ENCODE measurements at regions not wholly inside any gene's neighbourhood (a gene's known extent, or its start where the extent isn't known, plus 50 kb on each side); places are given as distances from the start of the nearest gene placed in this dataset.

- TF ChIP-seq GATA2 (IDR thresholded peaks at IDR 0.05; ENCODE audit: low read depth, low read length) = no peak
- TF ChIP-seq GATA3 (IDR thresholded peaks at IDR 0.05; ENCODE audit: low read depth, low read length) = no peak
These were observed 269.7 kb upstream of the THSD7B start for GRCh38 chr2:136495636-136496035.

All from SH-SY5Y (cell line).